H1 (cell line): ENCODE measurements at regions not wholly inside any gene's neighbourhood (a gene's known extent, or its start where the extent isn't known, plus 50 kb on each side); places are given as distances from the start of the nearest gene placed in this dataset.

Experiments
- CTCF ChIA-PET: fragments of 300-600 bp; sonication (Branson Sonifier 250); formaldehyde crosslinking; loops from one replicate; lab custom pipeline; 2021; ENCODE audit not compliant: partially characterized antibody; lab: Charles Lee
- POLR2A ChIA-PET: fragments of 300-600 bp; sonication (Branson Sonifier 250); formaldehyde crosslinking; loops from one replicate; lab custom pipeline; 2021; ENCODE audit warnings: inconsistent platforms; ENCODE audit not compliant: partially characterized antibody; lab: Charles Lee
- DNase-seq, 2 experiments: peaks; one replicate each; pipeline versions ENCODE4 v3.0.0 to v3.0.0-alpha.2; 2010 to 2022; ENCODE audit warnings: low spot score in 2 of 2, low read depth in 1 of 2, mixed read lengths in 1 of 2
- FAIRE-seq: peaks from 2 replicates; lab custom pipeline; 2011; peaks lifted over from hg19 to GRCh38; lab: Jason Lieb, UNC
- H2AFZ ChIP-seq: 2 replicates; pipeline ENCODE4 v1.8.1; 2012; ENCODE audit warnings: low read length, inconsistent platforms
- H2AK5ac ChIP-seq: 2 replicates; pipeline ENCODE4 v1.6.1; 2013; ENCODE audit warnings: low read depth, low read length
- H2BK120ac ChIP-seq: replicated peaks from 2 replicates; pipeline ENCODE3; 2013; ENCODE audit warnings: low read depth, low read length, inconsistent platforms
- H2BK12ac ChIP-seq: 2 replicates; pipeline ENCODE4 v1.6.1; 2013; ENCODE audit warnings: low read depth, low read length
- H2BK15ac ChIP-seq: 2 replicates; pipeline ENCODE4 v1.6.1; 2013; ENCODE audit warnings: low read length
- H2BK20ac ChIP-seq: 2 replicates; pipeline ENCODE4 v1.6.1; 2013; ENCODE audit warnings: low read length
- H2BK5ac ChIP-seq: 2 replicates; pipeline ENCODE4 v1.6.1; 2013; ENCODE audit warnings: low read depth, low read length
- H3K14ac ChIP-seq: 2 replicates; pipeline ENCODE4 v1.6.1; 2013; ENCODE audit warnings: inconsistent platforms; ENCODE audit not compliant: insufficient read length
- H3K18ac ChIP-seq: 2 replicates; pipeline ENCODE4 v1.6.1; 2013; ENCODE audit warnings: low read length; ENCODE audit errors: extremely low read depth
- H3K23ac ChIP-seq: 2 replicates; pipeline ENCODE4 v1.6.1; 2013; ENCODE audit warnings: inconsistent platforms; ENCODE audit not compliant: insufficient read length
- H3K23me2 ChIP-seq: 2 replicates; pipeline ENCODE4 v1.6.1; 2013; ENCODE audit warnings: low read depth, low read length
- H3K27ac ChIP-seq: 2 replicates; pipeline ENCODE4 v1.6.1; 2011; ENCODE audit warnings: low read depth, low read length, inconsistent platforms
- H3K27me3 ChIP-seq, 4 experiments: replicated peaks in 1 of 4; 1 replicate in 1 of 4; 2 replicates in 3 of 4; pipeline versions ENCODE4 v1.6.1 to v1.8.1; 2011 to 2013; ENCODE audit warnings: low read length in 3 of 4, mild to moderate bottlenecking in 3 of 4, inconsistent platforms in 2 of 4, mixed read lengths in 2 of 4, moderate library complexity in 1 of 4; ENCODE audit not compliant: control insufficient read depth in 3 of 4, insufficient read depth in 3 of 4; ENCODE audit errors: extremely low read depth in 1 of 4
- H3K36me3 ChIP-seq, 4 experiments: 2 replicates each; pipeline versions ENCODE4 v1.6.1 to v1.8.1; 2011 to 2013; ENCODE audit warnings: mild to moderate bottlenecking in 4 of 4, low read length in 3 of 4, moderate library complexity in 2 of 4, control low read depth in 1 of 4, inconsistent platforms in 1 of 4; ENCODE audit not compliant: insufficient read depth in 4 of 4, control insufficient read depth in 2 of 4
- H3K4ac ChIP-seq: replicated peaks from 2 replicates; pipeline ENCODE3; 2013; ENCODE audit warnings: low read length, low read depth, mixed read lengths, inconsistent platforms; ENCODE audit not compliant: insufficient read length
- H3K4me1 ChIP-seq, 4 experiments: replicated peaks in 1 of 4; 1 replicate in 1 of 4; 2 replicates in 3 of 4; pipeline versions ENCODE4 v1.6.1 to v1.8.1; 2011 to 2013; ENCODE audit warnings: low read length in 3 of 4, inconsistent platforms in 2 of 4, mixed read lengths in 1 of 4; ENCODE audit not compliant: insufficient read depth in 4 of 4, control insufficient read depth in 3 of 4
- H3K4me2 ChIP-seq, 2 experiments: 2 replicates each; pipeline versions ENCODE4 v1.6.1 to v1.8.1; 2011 to 2013; ENCODE audit warnings: low read depth in 2 of 2, low read length in 2 of 2, control low read depth in 1 of 2, inconsistent platforms in 1 of 2, mild to moderate bottlenecking in 1 of 2; ENCODE audit not compliant: insufficient read depth in 1 of 2
- H3K4me3 ChIP-seq, 4 experiments: fragments of 200-600, 300-600 bp in 1 of 4; sonication (generic), shearing (Covaris generic), sonication (Bioruptor Twin) in 1 of 4; 2 replicates each; pipeline versions ENCODE4 v1.5.1 to v1.8.1; 2011 to 2016; ENCODE audit warnings: low read length in 4 of 4, low read depth in 3 of 4, control low read depth in 2 of 4, inconsistent platforms in 2 of 4, mild to moderate bottlenecking in 2 of 4, mixed read lengths in 1 of 4, moderate library complexity in 1 of 4; ENCODE audit not compliant: insufficient read depth in 2 of 4; ENCODE audit errors: extremely low read depth in 1 of 4
- H3K56ac ChIP-seq: replicated peaks from 2 replicates; pipeline ENCODE3; 2013; ENCODE audit warnings: low read depth, mild to moderate bottlenecking, mixed read lengths, low read length, inconsistent platforms; ENCODE audit not compliant: insufficient read length
- H3K79me1 ChIP-seq: 2 replicates; pipeline ENCODE4 v1.6.1; 2013; ENCODE audit warnings: low read depth, low read length, control low read depth
- H3K79me2 ChIP-seq, 2 experiments: 2 replicates each; pipeline versions ENCODE4 v1.6.1 to v1.8.1; 2012 to 2013; ENCODE audit warnings: low read length in 2 of 2, mild to moderate bottlenecking in 2 of 2, inconsistent platforms in 1 of 2; ENCODE audit not compliant: insufficient read depth in 2 of 2, control insufficient read depth in 1 of 2
- H3K9ac ChIP-seq, 4 experiments: replicated peaks in 1 of 4; 1 replicate in 1 of 4; 2 replicates in 3 of 4; pipeline versions ENCODE4 v1.6.1 to v1.8.1; 2011 to 2013; ENCODE audit warnings: low read depth in 3 of 4, low read length in 3 of 4, control low read depth in 2 of 4, mild to moderate bottlenecking in 2 of 4, moderate library complexity in 2 of 4, inconsistent platforms in 1 of 4; ENCODE audit errors: extremely low read depth in 1 of 4
- H3K9me3 ChIP-seq, 2 experiments: 2 replicates each; pipeline versions ENCODE4 v1.6.1 to v1.8.1; 2012 to 2013; ENCODE audit warnings: mild to moderate bottlenecking in 2 of 2, moderate library complexity in 2 of 2, control low read depth in 1 of 2, inconsistent platforms in 1 of 2, low read depth in 1 of 2, low read length in 1 of 2, mixed read lengths in 1 of 2; ENCODE audit not compliant: insufficient read depth in 2 of 2
- H4K20me1 ChIP-seq, 2 experiments: replicated peaks in 1 of 2; 2 replicates each; pipeline versions ENCODE3 to v1.8.1; 2011 to 2013; ENCODE audit warnings: inconsistent platforms in 2 of 2, low read length in 2 of 2, mild to moderate bottlenecking in 1 of 2; ENCODE audit not compliant: insufficient read depth in 2 of 2, control insufficient read depth in 1 of 2
- H4K5ac ChIP-seq: 2 replicates; pipeline ENCODE4 v1.6.1; 2013; ENCODE audit warnings: low read length, low read depth, mixed read lengths, inconsistent platforms; ENCODE audit not compliant: insufficient read length
- H4K8ac ChIP-seq: 2 replicates; pipeline ENCODE4 v1.8.0; 2013; ENCODE audit warnings: mild to moderate bottlenecking, moderate library complexity, low read length, inconsistent platforms; ENCODE audit not compliant: insufficient read depth; ENCODE audit errors: extremely low read depth
- H4K91ac ChIP-seq: replicated peaks from 2 replicates; pipeline ENCODE3; 2013; ENCODE audit warnings: low read length, mixed read lengths, inconsistent platforms; ENCODE audit not compliant: insufficient read length
- ASH2L ChIP-seq: fragments of 200-600, 300-600 bp; sonication (generic); IDR thresholded peaks from one replicate; pipeline ENCODE4 v1.7.1; 2017; ENCODE audit warnings: low read length
- ATF3 ChIP-seq: IDR thresholded peaks from 2 replicates; pipeline ENCODE4 v1.6.1; 2011; ENCODE audit warnings: low read depth, mild to moderate bottlenecking, low read length; ENCODE audit not compliant: insufficient read depth
- BCL11A ChIP-seq, 2 experiments: IDR thresholded peaks; one replicate each; pipeline ENCODE4 v1.6.1; 2011; ENCODE audit warnings: low read depth in 2 of 2, low read length in 2 of 2, mild to moderate bottlenecking in 2 of 2
- BRCA1 ChIP-seq: IDR thresholded peaks from 2 replicates; pipeline ENCODE4 v1.6.1; 2012; ENCODE audit warnings: low read depth, low read length, improper control_type of control experiment
- CHD1 ChIP-seq: IDR thresholded peaks from 2 replicates; pipeline ENCODE4 v1.6.1; 2012; ENCODE audit warnings: low read depth, low read length, improper control_type of control experiment
- CTCF ChIP-seq, 3 experiments: IDR thresholded peaks; 1 replicate in 2 of 3; 2 replicates in 1 of 3; pipeline versions ENCODE4 v1.5.1 to v1.6.1; 2011; ENCODE audit warnings: low read length in 3 of 3, mild to moderate bottlenecking in 3 of 3, inconsistent platforms in 2 of 3, low read depth in 1 of 3, moderate library complexity in 1 of 3; ENCODE audit not compliant: insufficient read depth in 1 of 3; ENCODE audit errors: control extremely low read depth in 1 of 3
- EGR1 ChIP-seq: IDR thresholded peaks from 2 replicates; pipeline ENCODE4 v1.6.1; 2011; ENCODE audit warnings: low read depth, low read length, borderline replicate concordance
- GABPA ChIP-seq: IDR thresholded peaks from 2 replicates; pipeline ENCODE4 v1.6.1; 2011; ENCODE audit warnings: mild to moderate bottlenecking, low read length, moderate library complexity, borderline replicate concordance; ENCODE audit not compliant: insufficient read depth
- RNF2 ChIP-seq: fragments of 200-900, 300-1000 bp; sonication (generic); IDR thresholded peaks from 2 replicates; pipeline ENCODE4 v1.7.1; 2016; ENCODE audit warnings: borderline replicate concordance, low read depth, mild to moderate bottlenecking, antibody characterized with exemption, low read length; ENCODE audit not compliant: poor library complexity, severe bottlenecking; ENCODE audit errors: missing control alignments
- SIRT6 ChIP-seq: IDR thresholded peaks from one replicate; pipeline ENCODE4 v1.7.1; 2012; ENCODE audit warnings: low read length, inconsistent platforms
- WGBS, 2 experiments: shearing (Covaris generic) in 1 of 2; methylation state at CpG; one replicate each; pipeline versions ENCODE4 v1.1.6 to v1.1.7; 2013 to 2015; ENCODE audit warnings: low lambda C conversion rate in 2 of 2, mixed read lengths in 2 of 2, inconsistent platforms in 1 of 2, low coverage in 1 of 2, missing lambda C conversion rate in 1 of 2; ENCODE audit not compliant: insufficient replicate concordance in 2 of 2, insufficient coverage in 1 of 2, insufficient read length in 1 of 2; ENCODE audit errors: extremely low coverage in 1 of 2, missing lambda C conversion rate in 1 of 2; 5-methylcytosine and 5-hydroxymethylcytosine counted together

- Histone ChIP-seq H4K8ac (no peak overlapping the region), H2AK5ac (no peak overlapping the region), H2BK120ac (no peak overlapping the region), H2BK12ac (no peak overlapping the region), H3K79me1 (no peaks in the 10 kb centered on the region), H3K27ac (no peak overlapping the region), H4K5ac (no peak overlapping the region), H3K4ac (no peak overlapping the region), H3K4me3 (no peak overlapping the region), H3K4me2 (no peak overlapping the region), H3K18ac (no peak overlapping the region), H2AFZ (0 out of 2 replicates have a peak overlapping the region, but pooled peaks have one; percentile 9), H3K27me3 (no peaks in the 10 kb centered on the region), H3K23ac (no peak overlapping the region), H3K4me1 (no peaks in the 10 kb centered on the region), H4K91ac (no peak overlapping the region), H3K9ac (no peak overlapping the region), H3K79me2 (no peaks in the 10 kb centered on the region), H4K20me1 (peaks cover 0 to 1% of the 10 kb centered on the region in 2 experiments), H2BK20ac (no peak overlapping the region), H2BK15ac (no peak overlapping the region), H2BK5ac (no peak overlapping the region), H3K36me3 (no peaks in the 10 kb centered on the region), H3K56ac (no peak overlapping the region), H3K14ac (no peak overlapping the region), H3K23me2 (no peaks in the 10 kb centered on the region), H3K9me3 (no peaks in the 10 kb centered on the region)
- FAIRE-seq: peak; percentile 63
- DNase-seq: peak; percentile 44 to 91
- ChIA-PET CTCF (interaction anchor here (0.6 to 10.0 kb wide), 23 partner anchors 11 to 390 kb away, joined by 3 to 91 read pairs (median 4); no protein-coding TSS in a partner anchor), POLR2A (no interaction called here)
- WGBS, 2 experiments: 23% methylated on average over 9 of the region's 10 CpGs; no CpG with 5 or more reads in 1 of the 2 experiments
- TF ChIP-seq SIRT6 (no peak), EGR1 (no peak), RNF2 (no peak), ASH2L (no peak), BRCA1 (no peak), CTCF (IDR thresholded peaks at IDR 0.05; ENCODE audit: control extremely low read depth in 1 of 3, insufficient read depth in 1 of 3, low read depth in 1 of 3, low read length in 3 of 3) (peak; percentile 61 to 78 (median 78)), ATF3 (no peak), BCL11A (IDR thresholded peaks at IDR 0.05; ENCODE audit: low read depth in 2 of 2, low read length in 2 of 2) (no peak), CHD1 (no peak), GABPA (no peak)
These were observed 122.7 kb upstream of the NABP1 start for GRCh38 chr2:191555092-191555742.
